ENCODE measurements at regions not wholly inside any gene's neighbourhood (a gene's known extent, or its start where the extent isn't known, plus 50 kb on each side); places are given as distances from the start of the nearest gene placed in this dataset.

- TF ChIP-seq CTCF (IDR thresholded peaks at IDR 0.05; ENCODE audit: low read length): no peak
- TF ChIP-seq EZH2 (IDR thresholded peaks at IDR 0.05; ENCODE audit: borderline replicate concordance, low read length): no peak
Measured at GRCh38 chr10:76643511-76643911, 994.1 kb downstream of the KCNMA1 start.
